ENCODE measurements at regions not wholly inside any gene's neighbourhood (a gene's known extent, or its start where the extent isn't known, plus 50 kb on each side); places are given as distances from the start of the nearest gene placed in this dataset.
"Not testable (repeated sequence)": the region's sequence is repeated elsewhere in the genome, so short reads cannot be mapped to it uniquely, and the experiment has no call there.

- no peaks in the 10 kb centered on the region for H3K27me3 ChIP-seq (ENCODE audit: control insufficient read depth, insufficient read depth, low read length)
- peaks cover 3% of the 10 kb centered on the region for H3K9me3 ChIP-seq (ENCODE audit: control insufficient read depth, low read depth, low read length)
- no peak overlapping the region for H3K4me3 ChIP-seq (ENCODE audit: low read length)
- no peaks in the 10 kb centered on the region for H3K36me3 ChIP-seq (ENCODE audit: control insufficient read depth, insufficient read depth, low read length)
- DNase-seq: no peak
- no peaks in the 10 kb centered on the region for H3K4me1 ChIP-seq (ENCODE audit: control insufficient read depth, insufficient read depth, low read length)
- no peak overlapping the region for H3K27ac ChIP-seq (ENCODE audit: low read length)
These were observed 298.9 kb upstream of the ADARB2 start for GRCh38 chr10:2036209-2036608.

DNA sequence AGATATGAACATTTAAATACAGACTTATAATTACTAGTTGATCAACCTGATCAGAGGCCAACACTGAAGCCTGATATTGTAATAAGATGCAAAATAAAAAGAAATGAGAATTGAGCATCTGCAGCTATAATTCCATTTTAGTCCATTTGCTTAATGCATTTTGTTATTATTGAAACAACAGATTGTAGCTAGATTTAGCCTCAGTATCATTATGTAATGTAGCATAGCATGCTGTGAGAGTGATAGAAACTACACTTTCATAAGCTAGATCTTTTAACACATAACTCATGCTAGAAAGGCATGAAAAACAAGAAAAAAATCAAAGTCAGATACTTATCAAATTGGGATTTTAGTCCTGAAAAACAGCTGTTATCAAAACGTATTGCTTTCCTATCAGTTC, 292.7 kb upstream of the ADARB2 start:
- 60% methylated on average over 1 of the region's 1 CpG for WGBS (ENCODE audit: insufficient coverage, low lambda C conversion rate)
- no peak for DNase-seq
- no peaks in the 10 kb centered on the region for H3K27me3 ChIP-seq (ENCODE audit: control insufficient read depth, insufficient read depth, low read length)
- H3K9me3 ChIP-seq (ENCODE audit: control insufficient read depth, low read depth, low read length): no peaks in the 10 kb centered on the region
- no peak overlapping the region for H3K27ac ChIP-seq (ENCODE audit: low read length)
- H3K4me3 ChIP-seq (ENCODE audit: low read length): no peak overlapping the region
- H3K4me1 ChIP-seq (ENCODE audit: control insufficient read depth, insufficient read depth, low read length): no peaks in the 10 kb centered on the region
- no peaks in the 10 kb centered on the region for H3K36me3 ChIP-seq (ENCODE audit: control insufficient read depth, insufficient read depth, low read length)

DNA sequence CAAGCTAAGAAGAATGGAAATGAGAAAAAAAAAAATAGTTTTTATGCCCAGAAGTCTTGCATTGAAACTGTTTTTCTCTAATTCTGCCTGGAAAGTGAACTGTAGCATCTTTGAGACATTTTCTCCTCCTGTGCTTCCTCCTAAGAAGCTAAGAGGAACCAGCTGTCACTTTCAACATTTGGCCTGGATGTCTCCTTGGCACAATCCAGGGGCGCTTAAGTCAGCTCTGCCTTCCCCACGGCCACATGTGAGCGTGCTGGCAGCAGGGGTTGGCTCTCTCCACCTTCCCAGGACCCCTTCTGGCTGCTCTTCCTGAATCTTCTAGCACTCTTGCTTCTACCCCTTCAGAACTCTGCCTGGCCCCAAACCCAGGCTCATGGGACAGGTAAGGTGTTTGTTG, 289.6 kb upstream of the ADARB2 start:
- no CpG with 5 or more reads among the region's 3 CpGs for WGBS (ENCODE audit: insufficient coverage, low lambda C conversion rate)
- Histone ChIP-seq H3K36me3 (ENCODE audit: control insufficient read depth, insufficient read depth, low read length) (no peaks in the 10 kb centered on the region), H3K4me3 (ENCODE audit: low read length) (no peak overlapping the region), H3K27ac (ENCODE audit: low read length) (no peak overlapping the region), H3K4me1 (ENCODE audit: control insufficient read depth, insufficient read depth, low read length) (no peaks in the 10 kb centered on the region), H3K9me3 (ENCODE audit: control insufficient read depth, low read depth, low read length) (no peaks in the 10 kb centered on the region), H3K27me3 (ENCODE audit: control insufficient read depth, insufficient read depth, low read length) (no peaks in the 10 kb centered on the region)
- no peak for DNase-seq

GRCh38 chr10:2024750-2025149, 287.4 kb upstream of the ADARB2 start:
- H3K36me3 ChIP-seq (ENCODE audit: control insufficient read depth, insufficient read depth, low read length); H3K27ac ChIP-seq (ENCODE audit: low read length); H3K27me3 ChIP-seq (ENCODE audit: control insufficient read depth, insufficient read depth, low read length); H3K4me1 ChIP-seq (ENCODE audit: control insufficient read depth, insufficient read depth, low read length); DNase-seq; H3K9me3 ChIP-seq (ENCODE audit: control insufficient read depth, low read depth, low read length); H3K4me3 ChIP-seq (ENCODE audit: low read length): not testable (repeated sequence)
- WGBS (ENCODE audit: insufficient coverage, low lambda C conversion rate): no CpG with 5 or more reads among the region's 2 CpGs

DNA sequence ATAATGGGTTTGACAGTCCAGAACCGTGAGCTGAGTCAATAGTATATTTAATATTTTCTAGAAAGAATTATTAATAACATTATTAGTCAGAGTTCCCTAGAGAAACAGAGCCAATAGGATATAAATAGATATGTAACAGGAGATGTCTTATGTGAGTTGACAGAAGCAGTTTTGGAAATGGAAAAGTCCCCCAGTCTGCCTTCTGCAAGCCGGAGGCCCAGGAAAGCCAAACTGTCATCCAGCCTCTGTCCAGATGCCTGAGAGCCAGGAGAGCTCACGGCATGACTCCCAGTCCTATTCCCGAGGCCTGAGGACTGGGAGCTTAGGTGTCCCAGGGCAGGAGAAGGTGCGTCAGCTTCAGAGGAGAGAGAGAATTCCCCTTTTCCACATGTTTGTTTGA, 286.4 kb upstream of the ADARB2 start:
- Histone ChIP-seq H3K36me3 (ENCODE audit: control insufficient read depth, insufficient read depth, low read length) (no peaks in the 10 kb centered on the region), H3K9me3 (ENCODE audit: control insufficient read depth, low read depth, low read length) (no peaks in the 10 kb centered on the region), H3K4me3 (ENCODE audit: low read length) (no peak overlapping the region), H3K27me3 (ENCODE audit: control insufficient read depth, insufficient read depth, low read length) (no peaks in the 10 kb centered on the region), H3K4me1 (ENCODE audit: control insufficient read depth, insufficient read depth, low read length) (no peaks in the 10 kb centered on the region), H3K27ac (ENCODE audit: low read length) (no peak overlapping the region)
- WGBS (ENCODE audit: insufficient coverage, low lambda C conversion rate): 60% methylated on average over 1 of the region's 5 CpGs
- no peak for DNase-seq

DNA sequence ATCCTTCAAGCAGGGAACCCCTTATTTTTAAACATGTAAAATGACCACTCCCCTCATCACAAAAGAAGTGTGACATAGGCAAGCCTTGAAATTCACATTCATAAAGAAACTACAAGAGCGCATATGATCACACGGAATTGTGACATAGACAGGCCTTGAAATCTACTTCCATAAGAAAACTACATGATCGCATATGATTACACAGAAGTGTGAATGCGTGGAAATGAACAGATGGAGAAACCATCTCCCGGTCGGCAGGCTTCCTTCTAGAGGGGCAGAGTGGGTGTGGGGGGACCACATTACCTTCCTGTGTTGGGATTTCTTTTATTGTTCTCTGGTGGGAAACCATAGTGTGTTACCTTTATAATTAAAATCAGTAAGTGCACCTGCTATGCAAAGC, 285.1 kb upstream of the ADARB2 start:
- no peak for DNase-seq
- no peaks in the 10 kb centered on the region for H3K9me3 ChIP-seq (ENCODE audit: control insufficient read depth, low read depth, low read length)

GRCh38 chr10:2020836-2021235, 283.5 kb upstream of the ADARB2 start:
- H3K4me1 ChIP-seq (ENCODE audit: control insufficient read depth, insufficient read depth, low read length): no peaks in the 10 kb centered on the region
- no peak overlapping the region for H3K4me3 ChIP-seq (ENCODE audit: low read length)
- H3K36me3 ChIP-seq (ENCODE audit: control insufficient read depth, insufficient read depth, low read length): no peaks in the 10 kb centered on the region
- no peak overlapping the region for H3K27ac ChIP-seq (ENCODE audit: low read length)
- DNase-seq: no peak
- H3K9me3 ChIP-seq (ENCODE audit: control insufficient read depth, low read depth, low read length): no peaks in the 10 kb centered on the region
- H3K27me3 ChIP-seq (ENCODE audit: control insufficient read depth, insufficient read depth, low read length): no peaks in the 10 kb centered on the region
- no CpG with 5 or more reads among the region's 4 CpGs for whole genome bisulfite sequencing (ENCODE audit: insufficient coverage, low lambda C conversion rate)

More for the DNA sequence above, 285.1 kb upstream of the ADARB2 start:
- WGBS (ENCODE audit: insufficient coverage, low lambda C conversion rate): 100% methylated on average over 1 of the region's 6 CpGs
- no peak overlapping the region for H3K27ac ChIP-seq (ENCODE audit: low read length)
- no peaks in the 10 kb centered on the region for H3K27me3 ChIP-seq (ENCODE audit: control insufficient read depth, insufficient read depth, low read length)
- no peak overlapping the region for H3K4me3 ChIP-seq (ENCODE audit: low read length)
- H3K36me3 ChIP-seq (ENCODE audit: control insufficient read depth, insufficient read depth, low read length): no peaks in the 10 kb centered on the region
- H3K4me1 ChIP-seq (ENCODE audit: control insufficient read depth, insufficient read depth, low read length): no peaks in the 10 kb centered on the region

GRCh38 chr10:2019803-2020202, 282.5 kb upstream of the ADARB2 start:
- no CpG with 5 or more reads among the region's 12 CpGs for WGBS (ENCODE audit: insufficient coverage, low lambda C conversion rate)
- Histone ChIP-seq H3K27ac (ENCODE audit: low read length) (no peak overlapping the region), H3K9me3 (ENCODE audit: control insufficient read depth, low read depth, low read length) (no peaks in the 10 kb centered on the region), H3K27me3 (ENCODE audit: control insufficient read depth, insufficient read depth, low read length) (no peaks in the 10 kb centered on the region), H3K36me3 (ENCODE audit: control insufficient read depth, insufficient read depth, low read length) (no peaks in the 10 kb centered on the region), H3K4me1 (ENCODE audit: control insufficient read depth, insufficient read depth, low read length) (no peaks in the 10 kb centered on the region), H3K4me3 (ENCODE audit: low read length) (no peak overlapping the region)
- no peak for DNase-seq

DNA sequence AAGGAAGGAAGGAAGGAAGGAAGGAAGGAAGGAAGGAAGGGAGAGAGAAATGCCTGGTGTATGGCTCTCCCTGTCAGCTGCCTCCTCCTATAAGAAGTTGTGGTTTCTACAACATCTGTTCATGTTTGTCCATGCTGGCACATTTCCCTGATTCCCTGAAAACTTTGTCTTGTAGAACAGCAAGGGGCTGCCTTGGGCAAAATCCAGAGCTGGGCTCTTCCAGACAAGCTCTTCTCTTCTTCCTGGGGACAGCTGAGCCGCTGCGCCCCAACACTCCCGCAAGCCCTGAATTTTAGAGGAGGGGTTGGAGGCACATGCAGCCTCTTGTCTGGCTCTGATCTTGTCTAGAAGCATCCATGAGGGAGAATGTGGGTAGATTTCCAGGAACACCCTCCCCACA, 282.0 kb upstream of the ADARB2 start:
- no peaks in the 10 kb centered on the region for H3K36me3 ChIP-seq (ENCODE audit: control insufficient read depth, insufficient read depth, low read length)
- no peaks in the 10 kb centered on the region for H3K4me1 ChIP-seq (ENCODE audit: control insufficient read depth, insufficient read depth, low read length)
- DNase-seq: no peak
- no peaks in the 10 kb centered on the region for H3K9me3 ChIP-seq (ENCODE audit: control insufficient read depth, low read depth, low read length)
- H3K27ac ChIP-seq (ENCODE audit: low read length): no peak overlapping the region
- no peaks in the 10 kb centered on the region for H3K27me3 ChIP-seq (ENCODE audit: control insufficient read depth, insufficient read depth, low read length)
- H3K4me3 ChIP-seq (ENCODE audit: low read length): no peak overlapping the region
- WGBS (ENCODE audit: insufficient coverage, low lambda C conversion rate): no CpG with 5 or more reads among the region's 3 CpGs

DNA sequence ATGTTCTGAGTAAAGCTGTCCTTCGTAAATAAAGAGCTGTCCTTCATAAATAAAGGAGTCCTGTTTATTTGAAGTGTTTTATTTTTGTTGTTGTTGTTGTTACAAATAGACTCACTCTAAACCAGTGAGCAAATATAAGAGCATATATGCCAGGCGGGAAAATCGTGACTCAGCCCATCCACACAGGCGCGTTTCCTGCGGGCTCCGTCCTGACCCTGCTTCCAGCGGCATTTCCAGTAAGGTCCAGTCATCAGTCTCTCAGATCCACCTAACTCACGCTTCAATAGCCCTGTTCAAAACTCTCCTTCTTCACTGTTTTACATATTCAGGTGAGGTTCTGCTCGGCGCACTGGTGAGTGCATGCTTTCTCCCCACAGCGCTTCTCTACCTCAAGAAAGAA, 277.2 kb upstream of the ADARB2 start:
- Histone ChIP-seq H3K4me1 (ENCODE audit: control insufficient read depth, insufficient read depth, low read length) (no peaks in the 10 kb centered on the region), H3K27ac (ENCODE audit: low read length) (no peak overlapping the region), H3K27me3 (ENCODE audit: control insufficient read depth, insufficient read depth, low read length) (no peaks in the 10 kb centered on the region), H3K36me3 (ENCODE audit: control insufficient read depth, insufficient read depth, low read length) (no peaks in the 10 kb centered on the region), H3K9me3 (ENCODE audit: control insufficient read depth, low read depth, low read length) (no peaks in the 10 kb centered on the region), H3K4me3 (ENCODE audit: low read length) (no peak overlapping the region)
- DNase-seq: no peak
- WGBS (ENCODE audit: insufficient coverage, low lambda C conversion rate): 100% methylated on average over 3 of the region's 12 CpGs

GRCh38 chr10:2012209-2012608, 274.9 kb upstream of the ADARB2 start:
- no CpG with 5 or more reads among the region's 5 CpGs for WGBS (ENCODE audit: insufficient coverage, low lambda C conversion rate)
- Histone ChIP-seq H3K27me3 (ENCODE audit: control insufficient read depth, insufficient read depth, low read length) (no peaks in the 10 kb centered on the region), H3K9me3 (ENCODE audit: control insufficient read depth, low read depth, low read length) (no peaks in the 10 kb centered on the region), H3K36me3 (ENCODE audit: control insufficient read depth, insufficient read depth, low read length) (no peaks in the 10 kb centered on the region), H3K4me3 (ENCODE audit: low read length) (no peak overlapping the region), H3K4me1 (ENCODE audit: control insufficient read depth, insufficient read depth, low read length) (no peaks in the 10 kb centered on the region), H3K27ac (ENCODE audit: low read length) (no peak overlapping the region)
- DNase-seq: no peak

All from large intestine (tissue), 3 donors.